ENCODE measurements at regions not wholly inside any gene's neighbourhood (a gene's known extent, or its start where the extent isn't known, plus 50 kb on each side); places are given as distances from the start of the nearest gene placed in this dataset.
"Not testable (repeated sequence)": the region's sequence is repeated elsewhere in the genome, so short reads cannot be mapped to it uniquely, and the experiment has no call there.

GRCh38 chr20:30378317-30378716 lies 879.1 kb upstream of the DEFB115 start:
- not testable (repeated sequence) for ATAC-seq (ENCODE audit: low read depth in 2 of 2); H3K36me3 Mint-ChIP-seq; H3K27me3 Mint-ChIP-seq; DNase-seq
- peaks cover 23 to 37% (median 35%) of the 10 kb centered on the region in 3 donors for H3K4me1 Mint-ChIP-seq
- peak overlapping the region in 2 of 6 donors; percentile 21 to 83 for H3K27ac Mint-ChIP-seq
- peak overlapping the region in 7 of 8 donors; percentile 76 to 99 (median 92) for H3K4me3 Mint-ChIP-seq
- peaks cover 0 to 14% (median 0%) of the 10 kb centered on the region in 7 donors for H3K9me3 Mint-ChIP-seq

GRCh38 chr20:30378721-30379120 lies 878.7 kb upstream of the DEFB115 start:
- peak overlapping the region in 4 of 8 donors; percentile 5 to 89 (median 44) for H3K4me3 Mint-ChIP-seq
- not testable (repeated sequence) for H3K27me3 Mint-ChIP-seq
- H3K4me1 Mint-ChIP-seq: peaks cover 25 to 39% (median 37%) of the 10 kb centered on the region in 3 donors

GRCh38 chr20:30384841-30385240 lies 872.6 kb upstream of the DEFB115 start:
- not testable (repeated sequence) for ATAC-seq (ENCODE audit: low read depth in 2 of 2); H3K27me3 Mint-ChIP-seq; DNase-seq; H3K27ac Mint-ChIP-seq; H3K36me3 Mint-ChIP-seq; H3K4me3 Mint-ChIP-seq; H3K9me3 Mint-ChIP-seq
- H3K4me1 Mint-ChIP-seq: peaks cover 18 to 31% (median 20%) of the 10 kb centered on the region in 3 donors

More at GRCh38 chr20:30378721-30379120, 878.7 kb upstream of the DEFB115 start:
- Mint-ChIP-seq H3K9me3 (peaks cover 0 to 12% (median 0%) of the 10 kb centered on the region in 7 donors), H3K27ac (peak overlapping the region in 1 of 6 donors; percentile 83)
- DNase-seq; H3K36me3 Mint-ChIP-seq; ATAC-seq (ENCODE audit: low read depth in 2 of 2): not testable (repeated sequence)

- DNase-seq; H3K4me3 Mint-ChIP-seq; H3K27me3 Mint-ChIP-seq; H3K9me3 Mint-ChIP-seq; H3K36me3 Mint-ChIP-seq; ATAC-seq (ENCODE audit: low read depth in 2 of 2): not testable (repeated sequence)
- Mint-ChIP-seq H3K4me1 (peaks cover 12 to 27% (median 15%) of the 10 kb centered on the region in 3 donors), H3K27ac (peak overlapping the region in 1 of 6 donors; percentile 40)
Observed at GRCh38 chr20:30386099-30386498, 871.4 kb upstream of the DEFB115 start.

- not testable (repeated sequence) for ATAC-seq (ENCODE audit: low read depth in 2 of 2); H3K27me3 Mint-ChIP-seq; H3K27ac Mint-ChIP-seq; H3K9me3 Mint-ChIP-seq; DNase-seq; H3K4me3 Mint-ChIP-seq
- Mint-ChIP-seq H3K36me3 (peaks cover 0 to 11% of the 10 kb centered on the region in 2 donors), H3K4me1 (peaks cover 4 to 15% (median 11%) of the 10 kb centered on the region in 3 donors)
Observed at GRCh38 chr20:30387823-30388222, 869.6 kb upstream of the DEFB115 start.

DNA sequence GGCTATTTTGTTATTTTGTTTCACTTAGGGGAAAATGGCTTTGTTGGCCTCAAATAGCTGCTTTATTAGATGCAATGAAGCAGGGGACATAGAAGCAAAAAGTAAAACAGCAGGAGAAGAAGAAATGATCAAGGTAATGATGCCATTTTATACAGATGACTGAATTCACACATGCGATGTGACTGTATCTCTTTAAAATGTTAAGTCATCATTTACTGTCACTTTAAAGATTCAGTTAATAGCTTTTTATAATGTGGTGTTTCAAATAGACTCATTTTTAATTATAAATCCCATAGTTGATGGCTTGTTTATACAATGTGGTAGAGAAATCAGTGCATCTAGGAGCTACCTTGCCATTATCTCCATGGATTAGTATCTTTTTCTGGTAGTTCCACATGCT lies 863.9 kb upstream of the DEFB115 start:
- ATAC-seq (ENCODE audit: low read depth in 2 of 2); H3K4me1 Mint-ChIP-seq; DNase-seq; H3K9me3 Mint-ChIP-seq; H3K27ac Mint-ChIP-seq; H3K4me3 Mint-ChIP-seq; H3K27me3 Mint-ChIP-seq: not testable (repeated sequence)
- H3K36me3 Mint-ChIP-seq: peaks cover 8 to 19% of the 10 kb centered on the region in 2 donors

- not testable (repeated sequence) for DNase-seq; H3K27ac Mint-ChIP-seq; H3K27me3 Mint-ChIP-seq; H3K4me1 Mint-ChIP-seq; H3K4me3 Mint-ChIP-seq; ATAC-seq (ENCODE audit: low read depth in 2 of 2); H3K9me3 Mint-ChIP-seq
- H3K36me3 Mint-ChIP-seq: peaks cover 22 to 32% of the 10 kb centered on the region in 2 donors
Observed at GRCh38 chr20:30397111-30397510, 860.4 kb upstream of the DEFB115 start.

- not testable (repeated sequence) for H3K4me1 Mint-ChIP-seq; H3K27ac Mint-ChIP-seq; H3K27me3 Mint-ChIP-seq; H3K4me3 Mint-ChIP-seq; DNase-seq; ATAC-seq (ENCODE audit: low read depth in 2 of 2)
- peaks cover 0 to 47% (median 20%) of the 10 kb centered on the region in 7 donors for H3K9me3 Mint-ChIP-seq
- H3K36me3 Mint-ChIP-seq: peaks cover 15 to 24% of the 10 kb centered on the region in 2 donors
Observed at GRCh38 chr20:30405061-30405460, 852.4 kb upstream of the DEFB115 start.

- DNase-seq; H3K4me3 Mint-ChIP-seq; H3K27me3 Mint-ChIP-seq; H3K4me1 Mint-ChIP-seq; H3K27ac Mint-ChIP-seq; ATAC-seq (ENCODE audit: low read depth in 2 of 2): not testable (repeated sequence)
- H3K9me3 Mint-ChIP-seq: peaks cover 0 to 51% (median 26%) of the 10 kb centered on the region in 7 donors
- H3K36me3 Mint-ChIP-seq: peaks cover 10 to 20% of the 10 kb centered on the region in 2 donors
Observed at GRCh38 chr20:30405585-30405984, 851.9 kb upstream of the DEFB115 start.

DNA sequence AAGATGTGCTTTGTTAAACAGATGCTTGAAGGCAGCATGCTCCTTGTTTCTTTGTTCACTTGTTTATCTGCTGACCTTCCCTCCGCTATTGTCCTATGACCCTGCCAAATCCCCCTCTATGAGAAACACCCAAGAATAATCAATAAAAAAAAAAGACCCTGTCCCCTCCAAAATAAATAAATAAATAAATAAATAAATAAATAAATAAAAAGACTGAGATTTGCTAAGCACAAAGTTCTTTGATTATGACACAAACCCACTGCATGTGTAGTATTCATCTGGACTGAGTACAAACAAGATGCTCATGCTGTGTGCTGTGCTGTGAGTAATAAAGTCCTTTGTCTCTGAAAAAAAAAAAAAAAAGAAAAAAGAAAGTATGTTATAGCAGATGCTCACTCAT lies 851.1 kb upstream of the DEFB115 start:
- not testable (repeated sequence) for H3K27me3 Mint-ChIP-seq; DNase-seq; H3K27ac Mint-ChIP-seq; H3K4me3 Mint-ChIP-seq; ATAC-seq (ENCODE audit: low read depth in 2 of 2); H3K4me1 Mint-ChIP-seq
- peaks cover 9 to 13% of the 10 kb centered on the region in 2 donors for H3K36me3 Mint-ChIP-seq
- peaks cover 0 to 51% (median 27%) of the 10 kb centered on the region in 7 donors for H3K9me3 Mint-ChIP-seq

GRCh38 chr20:30412972-30413371 lies 844.5 kb upstream of the DEFB115 start:
- no peak overlapping the region for H3K4me3 Mint-ChIP-seq
- ATAC-seq (ENCODE audit: low read depth in 2 of 2) (no peak), DNase-seq (no peak)
- H3K27me3 Mint-ChIP-seq: no peaks in the 10 kb centered on the region
- H3K27ac Mint-ChIP-seq: no peak overlapping the region
- no peaks in the 10 kb centered on the region for H3K4me1 Mint-ChIP-seq
- peaks cover 14 to 29% of the 10 kb centered on the region in 2 donors for H3K36me3 Mint-ChIP-seq
- peaks cover 12 to 52% (median 38%) of the 10 kb centered on the region in 7 donors for H3K9me3 Mint-ChIP-seq

GRCh38 chr20:30417387-30417786 lies 840.1 kb upstream of the DEFB115 start:
- not testable (repeated sequence) for H3K27me3 Mint-ChIP-seq; DNase-seq; H3K4me1 Mint-ChIP-seq; H3K4me3 Mint-ChIP-seq; ATAC-seq (ENCODE audit: low read depth in 2 of 2); H3K27ac Mint-ChIP-seq
- Mint-ChIP-seq H3K9me3 (peaks cover 5 to 25% (median 12%) of the 10 kb centered on the region in 7 donors), H3K36me3 (peaks cover 16 to 17% of the 10 kb centered on the region in 2 donors)

- peaks cover 11 to 16% of the 10 kb centered on the region in 2 donors for H3K36me3 Mint-ChIP-seq
- DNase-seq; H3K27me3 Mint-ChIP-seq; H3K27ac Mint-ChIP-seq; H3K4me3 Mint-ChIP-seq; ATAC-seq (ENCODE audit: low read depth in 2 of 2); H3K4me1 Mint-ChIP-seq: not testable (repeated sequence)
- peaks cover 0 to 24% (median 14%) of the 10 kb centered on the region in 7 donors for H3K9me3 Mint-ChIP-seq
Observed at GRCh38 chr20:30418378-30418777, 839.1 kb upstream of the DEFB115 start.

DNA sequence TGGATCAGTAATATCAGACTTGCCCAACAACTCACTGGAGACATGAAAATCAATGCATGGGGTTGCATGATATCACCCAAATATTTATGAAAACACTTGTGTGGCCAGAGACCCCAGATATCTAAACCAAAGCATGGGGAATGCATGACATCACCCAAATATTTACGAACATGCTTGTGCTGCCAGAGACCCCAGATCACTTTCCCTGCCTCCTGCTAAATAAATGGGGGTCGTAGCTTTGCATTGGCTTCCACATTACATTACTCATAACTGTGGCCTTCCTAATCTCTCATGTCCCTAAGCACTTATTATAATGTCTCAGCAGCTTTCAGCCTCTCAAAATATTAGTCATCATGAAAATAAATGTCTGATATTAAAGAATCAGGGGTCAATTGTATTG lies 838.0 kb upstream of the DEFB115 start:
- DNase-seq: no peak
- Mint-ChIP-seq H3K4me1 (no peaks in the 10 kb centered on the region), H3K36me3 (peaks cover 11 to 16% of the 10 kb centered on the region in 2 donors), H3K27ac (no peak overlapping the region), H3K27me3 (no peaks in the 10 kb centered on the region), H3K4me3 (no peak overlapping the region), H3K9me3 (peaks cover 0 to 24% (median 12%) of the 10 kb centered on the region in 7 donors)
- ATAC-seq (ENCODE audit: low read depth in 2 of 2): no peak
